Right atrium auricular region (tissue), 2 donors: ENCODE measurements at regions not wholly inside any gene's neighbourhood (a gene's known extent, or its start where the extent isn't known, plus 50 kb on each side); places are given as distances from the start of the nearest gene placed in this dataset.

Experiments
- DNase-seq: peaks from one replicate; pipeline ENCODE4 v3.0.0-alpha.2; 2019; ENCODE audit warnings: low spot score
- H3K27ac ChIP-seq, 2 donors: fragments of 200-600 bp; sonication (generic); 1 replicate in 1 of 2; 2 replicates in 1 of 2; pipeline ENCODE4 v1.5.1; 2016 to 2019
- H3K27me3 ChIP-seq, 2 donors: fragments of 200-600 bp; sonication (generic); one replicate each; pipeline versions ENCODE4 v1.5.1 to v1.6.0; 2017 to 2019
- H3K36me3 ChIP-seq: fragments of 200-600 bp; sonication (generic); one replicate; pipeline ENCODE4 v1.5.1; 2016
- H3K4me1 ChIP-seq, 2 donors: fragments of 200-600 bp; sonication (generic); one replicate each; pipeline versions ENCODE4 v1.5.1 to v1.6.0; 2017 to 2019
- H3K4me3 ChIP-seq, 2 donors: fragments of 200-600 bp; sonication (generic); 1 replicate in 1 of 2; 2 replicates in 1 of 2; pipeline ENCODE4 v1.5.1; 2017 to 2019; ENCODE audit warnings: mild to moderate bottlenecking in 1 of 2, moderate library complexity in 1 of 2
- H3K9me3 ChIP-seq, 2 donors: fragments of 200-600 bp; sonication (generic); one replicate each; pipeline ENCODE4 v1.5.1; 2019
- TF ChIP-seq, protein P1 (sequence below), 2 donors: fragments of 200-600 bp; sonication (generic); IDR thresholded peaks; one replicate each; pipeline ENCODE4 v1.5.1; 2019; ENCODE audit warnings: antibody characterized with exemption in 2 of 2

DNA sequence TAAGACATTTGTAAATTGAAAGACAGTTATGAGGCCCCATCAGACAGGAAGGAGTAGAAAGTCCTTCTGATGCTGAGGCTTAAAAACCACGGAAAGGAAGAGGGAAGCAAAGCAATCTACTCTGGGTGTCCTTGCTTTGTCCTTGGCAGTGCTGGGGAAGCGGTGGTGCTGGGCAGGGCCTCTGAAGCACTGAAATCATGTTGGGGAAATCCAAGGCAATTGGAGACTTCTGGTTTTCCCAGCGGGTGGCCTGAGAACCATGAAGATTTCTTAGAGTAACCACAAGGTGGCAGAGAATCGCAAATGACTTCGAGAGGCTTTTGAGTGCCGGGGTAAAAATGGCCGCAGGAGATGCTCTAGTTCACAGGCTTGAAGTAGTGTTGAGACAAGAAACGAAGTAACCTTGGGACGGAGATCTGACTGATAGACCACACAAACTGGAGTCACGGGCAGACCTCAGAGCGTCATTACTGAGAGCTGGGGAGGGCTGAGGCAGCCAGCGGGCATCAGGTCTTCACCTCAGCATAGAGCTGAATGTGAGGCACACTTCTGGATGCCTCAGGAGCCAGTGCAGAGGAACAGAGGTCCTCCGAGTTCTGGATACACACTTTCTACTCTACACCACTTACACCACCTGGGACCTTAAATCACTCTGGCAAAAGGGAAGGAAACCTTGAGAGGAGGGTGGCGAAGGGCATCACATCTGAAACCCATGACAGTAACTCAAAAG is 130.7 kb upstream of the GPRIN3 start:
- no peaks in the 10 kb centered on the region for H3K36me3 ChIP-seq
- H3K27me3 ChIP-seq: no peaks in the 10 kb centered on the region
- H3K4me1 ChIP-seq: no peaks in the 10 kb centered on the region
- no peak overlapping the region for H3K4me3 ChIP-seq
- H3K27ac ChIP-seq: no peak overlapping the region
- H3K9me3 ChIP-seq: no peaks in the 10 kb centered on the region
- TF ChIP-seq, protein P1, sequence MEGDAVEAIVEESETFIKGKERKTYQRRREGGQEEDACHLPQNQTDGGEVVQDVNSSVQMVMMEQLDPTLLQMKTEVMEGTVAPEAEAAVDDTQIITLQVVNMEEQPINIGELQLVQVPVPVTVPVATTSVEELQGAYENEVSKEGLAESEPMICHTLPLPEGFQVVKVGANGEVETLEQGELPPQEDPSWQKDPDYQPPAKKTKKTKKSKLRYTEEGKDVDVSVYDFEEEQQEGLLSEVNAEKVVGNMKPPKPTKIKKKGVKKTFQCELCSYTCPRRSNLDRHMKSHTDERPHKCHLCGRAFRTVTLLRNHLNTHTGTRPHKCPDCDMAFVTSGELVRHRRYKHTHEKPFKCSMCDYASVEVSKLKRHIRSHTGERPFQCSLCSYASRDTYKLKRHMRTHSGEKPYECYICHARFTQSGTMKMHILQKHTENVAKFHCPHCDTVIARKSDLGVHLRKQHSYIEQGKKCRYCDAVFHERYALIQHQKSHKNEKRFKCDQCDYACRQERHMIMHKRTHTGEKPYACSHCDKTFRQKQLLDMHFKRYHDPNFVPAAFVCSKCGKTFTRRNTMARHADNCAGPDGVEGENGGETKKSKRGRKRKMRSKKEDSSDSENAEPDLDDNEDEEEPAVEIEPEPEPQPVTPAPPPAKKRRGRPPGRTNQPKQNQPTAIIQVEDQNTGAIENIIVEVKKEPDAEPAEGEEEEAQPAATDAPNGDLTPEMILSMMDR (IDR thresholded peaks at IDR 0.05): peak; percentile 32 to 46
- peak; percentile 59 for DNase-seq

DNA sequence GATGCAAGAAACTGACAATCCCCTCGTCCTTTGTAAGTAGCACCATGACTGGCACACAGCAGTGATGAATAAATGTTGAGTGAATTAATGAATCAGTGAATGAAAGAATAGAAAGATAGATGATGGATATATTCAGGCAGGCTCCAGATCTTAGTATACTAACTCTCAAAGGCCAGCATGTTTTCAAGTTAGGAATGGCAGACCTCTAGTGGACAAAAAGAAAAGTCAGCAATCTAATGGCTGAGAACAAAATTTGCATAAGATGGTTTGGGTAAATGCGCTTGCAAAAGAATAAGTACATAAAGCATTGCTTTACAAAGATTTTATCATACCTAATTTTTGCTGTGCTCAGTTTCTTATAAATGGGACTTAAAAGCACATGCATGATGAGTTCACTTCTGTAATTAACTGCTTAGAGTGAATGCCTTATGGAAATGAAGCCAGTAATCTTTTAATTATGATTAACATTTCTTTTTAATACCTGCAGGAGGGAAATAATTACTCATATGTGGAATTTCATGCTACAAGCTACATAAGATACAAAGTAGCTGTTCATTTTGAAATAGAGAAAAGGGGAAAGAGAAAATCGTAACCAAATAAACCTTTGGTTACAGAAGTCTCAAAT is 126.9 kb upstream of the GPRIN3 start:
- Histone ChIP-seq H3K4me1 (no peaks in the 10 kb centered on the region), H3K4me3 (no peak overlapping the region), H3K36me3 (no peaks in the 10 kb centered on the region), H3K9me3 (no peaks in the 10 kb centered on the region), H3K27me3 (no peaks in the 10 kb centered on the region), H3K27ac (no peak overlapping the region)
- TF ChIP-seq, protein P1 (IDR thresholded peaks at IDR 0.05): peak; percentile 55 to 82
- no peak for DNase-seq

DNA sequence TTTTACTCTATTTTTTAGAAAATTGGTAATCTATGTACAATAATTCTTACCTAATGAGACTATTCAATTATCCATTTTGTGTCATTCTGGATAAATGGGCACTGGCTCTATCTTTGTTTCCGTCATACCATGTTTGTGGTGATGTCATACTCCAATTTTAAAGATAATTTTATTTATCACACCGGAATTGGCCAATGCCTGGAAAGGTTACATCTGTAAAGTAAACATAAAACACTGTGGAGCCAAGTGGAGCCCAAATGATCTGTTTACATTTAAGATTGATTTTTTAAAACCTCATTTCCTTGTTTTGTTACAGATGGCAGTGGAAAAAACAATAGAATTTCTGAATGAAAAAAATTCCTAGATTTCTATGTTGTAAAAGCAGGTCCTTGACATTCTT is 120.2 kb upstream of the GPRIN3 start:
- Histone ChIP-seq H3K9me3 (no peaks in the 10 kb centered on the region), H3K36me3 (no peaks in the 10 kb centered on the region), H3K4me3 (no peak overlapping the region), H3K27ac (no peak overlapping the region), H3K4me1 (no peaks in the 10 kb centered on the region), H3K27me3 (no peaks in the 10 kb centered on the region)
- no peak for DNase-seq
- TF ChIP-seq, protein P1 (IDR thresholded peaks at IDR 0.05): no peak

DNA sequence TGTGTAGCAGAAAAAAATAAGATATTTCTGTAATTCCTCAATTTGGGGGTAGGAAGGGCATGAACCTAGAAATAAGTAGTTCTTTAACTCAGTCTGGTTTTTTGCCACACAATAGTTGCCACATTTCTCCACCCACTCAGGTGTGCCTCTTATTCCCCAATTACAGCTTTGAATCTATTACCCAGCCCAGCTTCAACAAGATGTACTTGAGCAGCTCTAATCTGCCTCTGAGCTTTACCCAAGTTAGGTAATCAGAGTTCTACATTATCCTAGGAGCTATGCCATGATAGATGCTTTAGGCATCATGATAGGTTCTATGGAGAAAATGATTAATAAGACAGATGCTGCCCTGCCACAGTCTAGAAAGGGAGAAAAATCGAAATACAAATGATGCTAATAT is 117.4 kb upstream of the GPRIN3 start:
- Histone ChIP-seq H3K4me1 (no peaks in the 10 kb centered on the region), H3K9me3 (no peaks in the 10 kb centered on the region), H3K27me3 (no peaks in the 10 kb centered on the region), H3K27ac (no peak overlapping the region), H3K4me3 (no peak overlapping the region), H3K36me3 (no peaks in the 10 kb centered on the region)
- DNase-seq: no peak
- TF ChIP-seq, protein P1 (IDR thresholded peaks at IDR 0.05): no peak

DNA sequence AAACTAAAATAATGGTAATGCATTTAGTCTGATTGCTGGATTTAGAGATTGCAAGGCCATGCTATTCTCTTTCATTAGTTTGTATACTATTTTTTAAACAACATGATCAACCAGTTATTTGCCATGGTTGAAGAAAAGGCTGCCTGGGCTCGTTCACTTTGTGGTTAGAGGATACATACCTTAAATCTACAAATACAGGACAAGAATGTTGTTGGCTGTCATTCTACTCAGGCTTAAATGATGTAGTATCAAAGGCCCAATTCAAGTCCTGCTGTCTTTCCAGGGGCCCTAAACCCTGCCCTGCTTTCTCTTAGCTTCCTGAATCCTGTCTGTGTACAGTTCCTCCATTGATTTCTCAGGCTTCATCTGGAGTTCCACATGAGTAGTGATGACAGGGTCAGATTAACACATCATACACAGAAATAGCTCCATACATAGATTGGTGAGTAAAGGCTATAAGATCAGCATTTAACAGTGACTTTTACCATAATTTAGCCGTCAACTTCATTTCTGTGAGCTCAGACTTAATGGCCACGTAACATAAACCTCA is 114.9 kb upstream of the GPRIN3 start:
- H3K27ac ChIP-seq: no peak overlapping the region
- TF ChIP-seq, protein P1 (IDR thresholded peaks at IDR 0.05): no peak
- no peaks in the 10 kb centered on the region for H3K9me3 ChIP-seq
- no peaks in the 10 kb centered on the region for H3K36me3 ChIP-seq
- no peak overlapping the region for H3K4me3 ChIP-seq
- no peak for DNase-seq
- no peaks in the 10 kb centered on the region for H3K27me3 ChIP-seq
- no peaks in the 10 kb centered on the region for H3K4me1 ChIP-seq
